Tibial nerve (tissue), 4 donors: ENCODE measurements at regions not wholly inside any gene's neighbourhood (a gene's known extent, or its start where the extent isn't known, plus 50 kb on each side); places are given as distances from the start of the nearest gene placed in this dataset.

ENCODE experiments used
- DNase-seq, 2 donors: peaks; one replicate each; pipeline ENCODE4 v3.0.0-alpha.2; 2019; ENCODE audit warnings: low spot score in 2 of 2
- H3K27ac ChIP-seq, 4 donors: fragments of 200-600 bp; sonication (generic) in 3 of 4; one replicate each; pipeline ENCODE4 v1.5.1; 2017 to 2019; ENCODE audit warnings: mild to moderate bottlenecking in 1 of 4
- H3K27me3 ChIP-seq, 2 donors: fragments of 200-600 bp; sonication (generic) in 1 of 2; one replicate each; pipeline versions ENCODE4 v1.5.1 to v1.6.0; 2017 to 2019
- H3K36me3 ChIP-seq, 3 donors: fragments of 200-600 bp; sonication (generic); one replicate each; pipeline ENCODE4 v1.5.1; 2018 to 2019
- H3K4me1 ChIP-seq, 4 donors: fragments of 200-600 bp; sonication (generic) in 3 of 4; one replicate each; pipeline ENCODE4 v1.5.1; 2017 to 2019
- H3K4me3 ChIP-seq, 4 donors: fragments of 200-600 bp; sonication (generic) in 3 of 4; one replicate each; pipeline ENCODE4 v1.5.1; 2017 to 2019; ENCODE audit warnings: mild to moderate bottlenecking in 1 of 4, moderate library complexity in 1 of 4
- H3K9me3 ChIP-seq, 4 donors: fragments of 200-600 bp; sonication (generic) in 3 of 4; one replicate each; pipeline ENCODE4 v1.5.1; 2017 to 2019
- CTCF ChIP-seq, 5 experiments: fragments of 200-600 bp in 3 of 5; fragments of 450-650 bp in 2 of 5; sonication (generic) in 3 of 5; IDR thresholded peaks; one replicate each; pipeline ENCODE4 v1.5.1; 2016 to 2019; ENCODE audit warnings: antibody characterized with exemption in 5 of 5, mild to moderate bottlenecking in 3 of 5, moderate library complexity in 2 of 5
- EP300 ChIP-seq, 2 donors: sonication (generic); formaldehyde crosslinking; IDR thresholded peaks; one replicate each; pipeline ENCODE4 v1.6.1; 2017; ENCODE audit warnings: antibody characterized with exemption in 2 of 2, mild to moderate bottlenecking in 1 of 2
- POLR2A ChIP-seq, 2 donors: fragments of 450-650 bp; IDR thresholded peaks; one replicate each; pipeline ENCODE4 v1.6.1; 2017; ENCODE audit warnings: antibody characterized with exemption in 2 of 2, mild to moderate bottlenecking in 2 of 2, moderate library complexity in 2 of 2
- WGBS, 2 donors: methylation state at CpG; one replicate each; pipeline ENCODE4 v1.1.5; 2018; 5-methylcytosine and 5-hydroxymethylcytosine counted together

GRCh38 chr6:16939839-16940238 lies 162.0 kb upstream of the STMND1 start:
- TF ChIP-seq EP300 (IDR thresholded peaks at IDR 0.05) (no peak), POLR2A (IDR thresholded peaks at IDR 0.05) (no peak), CTCF (IDR thresholded peaks at IDR 0.05) (no peak)
- Histone ChIP-seq H3K4me1 (no peaks in the 10 kb centered on the region), H3K27me3 (no peaks in the 10 kb centered on the region), H3K9me3 (no peaks in the 10 kb centered on the region), H3K27ac (no peak overlapping the region), H3K36me3 (no peaks in the 10 kb centered on the region), H3K4me3 (no peak overlapping the region)
- no peak for DNase-seq
- WGBS, 2 donors, result 77 to 84% methylated on average over 5 of the region's 5 CpGs

GRCh38 chr6:16939351-16939750 lies 162.5 kb upstream of the STMND1 start:
- Histone ChIP-seq H3K4me3 (no peak overlapping the region), H3K27me3 (no peaks in the 10 kb centered on the region), H3K4me1 (no peaks in the 10 kb centered on the region), H3K36me3 (no peaks in the 10 kb centered on the region), H3K27ac (no peak overlapping the region), H3K9me3 (no peaks in the 10 kb centered on the region)
- TF ChIP-seq CTCF (IDR thresholded peaks at IDR 0.05) (no peak), POLR2A (IDR thresholded peaks at IDR 0.05) (no peak), EP300 (IDR thresholded peaks at IDR 0.05) (no peak)
- no peak for DNase-seq
- 83 to 85% methylated on average over 7 of the region's 7 CpGs for WGBS, 2 donors

- no peak for DNase-seq
- no peak for TF ChIP-seq CTCF (IDR thresholded peaks at IDR 0.05)
- TF ChIP-seq POLR2A (IDR thresholded peaks at IDR 0.05), result no peak
- no peak for TF ChIP-seq EP300 (IDR thresholded peaks at IDR 0.05)
- 85 to 87% methylated on average over 3 of the region's 3 CpGs for WGBS, 2 donors
These were observed 165.0 kb upstream of the STMND1 start for GRCh38 chr6:16936893-16937292.

GRCh38 chr6:16933961-16934360 lies 167.9 kb upstream of the STMND1 start:
- H3K4me3 ChIP-seq, result no peak overlapping the region
- 54 to 61% methylated on average over 1 of the region's 1 CpG for WGBS, 2 donors
- no peaks in the 10 kb centered on the region for H3K36me3 ChIP-seq
- no peaks in the 10 kb centered on the region for H3K4me1 ChIP-seq
- H3K27ac ChIP-seq, result no peak overlapping the region
- DNase-seq, result no peak
- TF ChIP-seq POLR2A (IDR thresholded peaks at IDR 0.05) (no peak), CTCF (IDR thresholded peaks at IDR 0.05) (no peak), EP300 (IDR thresholded peaks at IDR 0.05) (no peak)
- H3K9me3 ChIP-seq, result no peaks in the 10 kb centered on the region
- H3K27me3 ChIP-seq, result no peaks in the 10 kb centered on the region

More at GRCh38 chr6:16936893-16937292, 165.0 kb upstream of the STMND1 start:
- no peaks in the 10 kb centered on the region for H3K27me3 ChIP-seq
- no peaks in the 10 kb centered on the region for H3K9me3 ChIP-seq
- H3K4me1 ChIP-seq, result no peaks in the 10 kb centered on the region
- no peak overlapping the region for H3K4me3 ChIP-seq
- H3K36me3 ChIP-seq, result no peaks in the 10 kb centered on the region
- no peak overlapping the region for H3K27ac ChIP-seq

- no peak for TF ChIP-seq POLR2A (IDR thresholded peaks at IDR 0.05)
- TF ChIP-seq CTCF (IDR thresholded peaks at IDR 0.05), result no peak
- no peak for TF ChIP-seq EP300 (IDR thresholded peaks at IDR 0.05)
- no peaks in the 10 kb centered on the region for H3K9me3 ChIP-seq
- H3K36me3 ChIP-seq, result no peaks in the 10 kb centered on the region
- H3K27me3 ChIP-seq, result no peaks in the 10 kb centered on the region
- 74 to 79% methylated on average over 4 of the region's 4 CpGs for WGBS, 2 donors
- H3K4me3 ChIP-seq, result no peak overlapping the region
- no peak overlapping the region for H3K27ac ChIP-seq
- no peak for DNase-seq
- H3K4me1 ChIP-seq, result no peaks in the 10 kb centered on the region
These were observed 168.3 kb upstream of the STMND1 start for GRCh38 chr6:16933532-16933931.
